Glomerular visceral epithelial cell (primary cell): ENCODE measurements at regions not wholly inside any gene's neighbourhood (a gene's known extent, or its start where the extent isn't known, plus 50 kb on each side); places are given as distances from the start of the nearest gene placed in this dataset.
"Not testable (repeated sequence)": the region's sequence is repeated elsewhere in the genome, so short reads cannot be mapped to it uniquely, and the experiment has no call there.

Experiments used
- DNase-seq: peaks from one replicate; pipeline ENCODE4 v3.0.0-alpha.2; 2016; ENCODE audit errors: extremely low spot score

DNA sequence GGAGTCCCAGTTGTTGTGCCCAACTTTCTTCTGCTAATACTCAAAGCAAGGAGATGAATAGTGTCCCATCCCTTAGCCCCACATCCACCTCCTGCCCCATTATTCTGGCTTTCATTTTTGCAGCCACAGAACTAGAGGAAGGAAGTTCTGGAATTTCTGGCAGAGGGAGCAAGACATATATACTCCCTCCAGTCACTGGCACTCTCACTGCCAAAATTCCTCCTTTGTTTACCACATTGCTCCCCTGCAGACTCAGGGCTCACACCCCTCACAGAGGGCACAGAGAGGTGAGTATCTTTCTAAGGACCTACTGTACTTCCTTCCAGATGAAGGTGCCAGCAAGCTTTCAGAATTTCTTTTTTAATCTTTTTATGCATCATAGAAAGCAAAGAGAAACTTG is 168.0 kb upstream of the ID4 start:
- no peak for DNase-seq

DNA sequence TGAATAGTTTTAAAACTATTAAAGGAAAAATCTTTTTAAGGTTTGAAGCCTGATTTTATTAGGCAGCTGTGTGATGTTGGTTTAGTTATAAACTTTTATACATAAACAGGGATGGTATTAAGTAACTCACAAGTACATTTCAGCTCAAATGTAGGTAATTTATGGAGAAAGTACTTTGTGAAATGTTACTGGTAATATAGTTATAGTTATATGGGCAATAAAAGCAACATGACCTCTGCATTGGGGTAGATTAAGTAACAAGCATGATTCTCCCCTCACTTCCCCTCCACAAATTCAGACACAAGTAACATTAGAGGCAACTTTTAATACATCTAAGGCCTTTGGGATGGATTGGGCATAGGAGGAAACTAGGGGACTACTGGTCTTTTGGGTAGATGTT is 154.3 kb upstream of the ID4 start:
- no peak for DNase-seq

DNA sequence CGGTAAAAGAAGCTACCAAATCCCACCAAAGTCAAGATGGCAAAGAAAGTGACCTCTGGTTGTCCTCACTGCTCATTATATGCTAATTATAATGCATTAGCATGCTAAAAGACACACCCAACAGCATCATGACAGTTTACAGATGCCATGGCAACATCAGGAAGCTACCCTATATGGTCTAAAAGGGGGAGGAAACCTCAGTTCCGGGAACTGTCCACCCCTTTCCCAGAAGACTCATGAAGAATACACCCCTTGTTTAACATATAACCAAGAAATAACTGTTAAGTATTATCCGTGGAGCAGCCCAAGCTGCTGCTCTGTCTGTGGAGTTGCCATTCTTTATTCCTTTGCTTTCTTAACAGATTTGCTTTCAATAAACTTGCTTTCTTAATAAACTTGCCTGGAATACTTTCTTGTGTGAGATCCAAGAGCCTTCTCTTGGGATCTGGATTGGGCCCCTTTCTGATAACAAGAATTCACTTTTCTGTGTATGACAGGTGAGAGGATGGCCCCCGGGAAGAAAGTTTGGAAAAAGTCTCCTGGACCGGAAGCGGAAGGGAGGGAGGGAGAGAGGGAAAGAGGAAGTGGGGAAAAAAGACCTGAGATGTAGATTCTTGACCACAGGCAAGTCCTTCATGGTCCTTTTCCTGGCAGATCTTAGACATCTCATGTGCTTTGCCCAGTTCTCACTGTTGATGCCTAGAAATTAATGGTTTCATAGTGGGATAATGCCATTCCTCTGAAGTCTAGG is 146.7 kb upstream of the ID4 start:
- no peak for DNase-seq

- DNase-seq, result no peak
Observed at GRCh38 chr6:19691465-19692167, 145.6 kb upstream of the ID4 start.

GRCh38 chr6:19692506-19693298 is 144.5 kb upstream of the ID4 start:
- no peak for DNase-seq

- no peak for DNase-seq
Observed at GRCh38 chr6:19694697-19695096, 142.5 kb upstream of the ID4 start.

- peak; percentile 70 for DNase-seq
Observed at GRCh38 chr6:19697744-19698290, 139.4 kb upstream of the ID4 start.

GRCh38 chr6:19699932-19700331 is 137.2 kb upstream of the ID4 start:
- DNase-seq, result no peak

- DNase-seq, result no peak
Observed at GRCh38 chr6:19705606-19706005, 131.6 kb upstream of the ID4 start.

DNA sequence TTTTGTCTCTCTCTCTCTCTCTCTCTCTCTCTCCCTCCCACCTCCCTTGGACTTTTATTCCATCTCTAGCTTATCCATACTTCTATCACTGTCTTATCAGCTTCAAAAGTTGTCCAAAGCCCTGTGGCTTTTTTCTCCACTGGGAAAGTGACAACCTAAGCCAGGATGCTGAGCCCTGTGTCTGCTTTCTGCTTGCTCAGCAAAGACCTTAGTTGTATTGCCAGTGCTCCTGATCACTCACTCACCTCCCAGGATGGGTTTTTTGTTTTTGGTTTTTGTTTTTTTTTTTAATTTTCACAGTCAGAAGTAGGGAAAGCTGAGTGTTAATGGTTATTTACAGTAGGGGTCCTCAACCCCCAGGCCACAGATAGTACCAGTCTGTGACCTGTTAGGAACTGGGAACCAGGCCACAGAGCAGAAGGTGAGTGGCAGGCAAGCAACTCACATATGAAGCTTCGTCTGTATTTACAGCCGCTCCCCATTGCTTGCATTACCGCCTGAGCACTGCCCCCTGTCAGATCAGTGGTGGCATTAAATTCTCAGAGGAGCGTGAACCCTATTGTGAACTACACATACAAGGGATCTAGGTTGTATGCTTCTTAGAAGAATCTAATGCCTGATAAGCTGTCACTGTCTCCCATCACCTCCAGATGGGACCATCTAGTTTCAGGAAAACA is 125.0 kb upstream of the ID4 start:
- no peak for DNase-seq

GRCh38 chr6:19712998-19713397 is 124.2 kb upstream of the ID4 start:
- no peak for DNase-seq

GRCh38 chr6:19713411-19713810 is 123.8 kb upstream of the ID4 start:
- no peak for DNase-seq

DNA sequence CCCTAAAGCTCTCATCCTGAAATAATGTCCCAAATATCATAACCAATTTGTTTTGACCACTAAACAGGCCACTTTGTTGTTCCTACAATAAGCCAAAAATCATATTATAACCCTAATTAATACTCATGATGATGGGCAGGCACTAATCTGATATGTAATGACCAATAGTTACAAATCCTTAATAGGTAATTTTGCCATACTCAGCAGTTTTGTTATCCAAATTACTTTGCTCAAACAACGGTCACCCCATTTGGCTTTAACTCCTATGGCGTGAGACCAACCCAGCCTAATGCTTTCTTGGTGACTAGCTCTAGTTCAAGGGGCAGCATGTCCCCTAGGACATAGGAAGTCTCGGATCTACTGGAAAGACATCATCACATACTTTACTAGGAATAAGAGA is 123.2 kb upstream of the ID4 start:
- no peak for DNase-seq

GRCh38 chr6:19714434-19715166 is 122.6 kb upstream of the ID4 start:
- DNase-seq, result no peak

- no peak for DNase-seq
Observed at GRCh38 chr6:19715167-19715551, 122.0 kb upstream of the ID4 start.

DNA sequence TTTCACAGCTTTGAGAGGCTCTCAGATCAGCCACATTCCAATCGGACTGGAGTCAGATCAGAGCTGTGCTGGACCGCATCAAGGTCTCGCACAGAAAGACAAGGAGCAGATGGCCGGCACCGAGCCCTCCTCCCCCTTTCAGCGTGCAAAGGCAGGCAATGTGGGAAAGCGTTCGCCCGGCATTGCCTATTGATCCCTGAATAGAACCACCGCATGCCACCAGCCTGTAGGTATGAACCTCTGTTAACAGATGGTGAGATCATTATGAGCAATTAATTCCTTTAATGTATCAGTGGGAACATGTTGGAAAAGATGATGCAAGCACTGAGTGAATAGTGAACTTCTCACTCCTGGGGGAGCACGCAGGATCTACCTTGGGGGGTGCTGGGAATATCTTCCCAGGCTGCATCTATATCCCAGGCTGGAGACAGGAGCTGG is 117.5 kb upstream of the ID4 start:
- peak; percentile 14 for DNase-seq

GRCh38 chr6:19721766-19722377 is 115.3 kb upstream of the ID4 start:
- no peak for DNase-seq

DNA sequence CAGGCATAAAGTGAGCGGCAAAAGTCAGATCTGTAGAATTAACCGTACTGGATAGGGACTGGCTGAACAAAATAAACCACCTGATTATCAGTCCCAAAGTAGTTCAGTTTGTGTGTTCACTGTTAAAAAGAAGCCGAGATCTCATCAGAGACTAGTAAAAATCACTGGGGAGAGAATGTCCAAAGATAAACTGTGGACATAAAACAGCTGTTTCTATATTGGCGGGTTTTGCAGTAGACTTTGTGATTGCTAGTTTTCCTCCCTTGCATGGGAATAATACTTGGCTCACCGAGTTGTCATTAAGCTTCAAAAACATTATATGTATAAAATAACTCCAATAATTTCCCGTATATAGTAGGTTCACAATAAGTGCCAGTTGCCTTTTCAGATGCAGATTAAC is 114.2 kb upstream of the ID4 start:
- DNase-seq, result no peak

- no peak for DNase-seq
Observed at GRCh38 chr6:19723545-19723944, 113.6 kb upstream of the ID4 start.

DNA sequence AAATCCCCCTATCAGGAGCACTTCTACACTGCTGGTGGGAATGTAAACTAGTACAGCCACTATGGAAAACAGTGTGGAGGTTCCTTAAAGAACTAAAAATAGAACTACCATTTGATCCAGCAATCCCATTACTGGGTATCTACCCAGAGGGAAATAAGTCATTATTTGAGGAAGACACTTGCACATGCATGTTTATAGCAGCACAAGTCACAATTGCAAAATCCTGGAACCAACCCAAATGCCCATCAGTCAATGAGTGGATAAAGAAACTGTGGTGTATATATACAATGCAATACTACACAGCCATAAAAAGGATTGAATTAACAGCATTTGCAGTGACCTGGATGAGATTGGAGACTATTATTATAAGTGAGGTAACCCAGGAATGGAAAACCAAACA is 111.7 kb upstream of the ID4 start:
- not testable (repeated sequence) for DNase-seq

GRCh38 chr6:19731282-19731681 is 105.9 kb upstream of the ID4 start:
- DNase-seq, result peak; percentile 69
